ENCODE measurements at regions not wholly inside any gene's neighbourhood (a gene's known extent, or its start where the extent isn't known, plus 50 kb on each side); places are given as distances from the start of the nearest gene placed in this dataset.

GRCh38 chr17:56740481-56740880 is 93.2 kb downstream of the C17orf67 start:
- H3K9me3 ChIP-seq (ENCODE audit: insufficient read depth, low read length), result no peaks in the 10 kb centered on the region
- H3K27me3 ChIP-seq (ENCODE audit: low read length), result 0 out of 2 replicates have a peak, but pooled peaks cover 5% of the 10 kb centered on the region
- H3K79me2 ChIP-seq (ENCODE audit: insufficient read depth, low read length), result no peaks in the 10 kb centered on the region
- H3K4me3 ChIP-seq (ENCODE audit: insufficient read depth, low read length, poor library complexity, severe bottlenecking), result no peak overlapping the region
- no peak overlapping the region for H3K4me2 ChIP-seq (ENCODE audit: low read depth, low read length, poor library complexity, severe bottlenecking)
- H3K27ac ChIP-seq (ENCODE audit: low read depth, low read length), result no peak overlapping the region
- H3F3A ChIP-seq (ENCODE audit: insufficient read depth), result no peaks in the 10 kb centered on the region
- H4K20me1 ChIP-seq (ENCODE audit: low read depth, low read length), result no peaks in the 10 kb centered on the region
- TF ChIP-seq CTCF (IDR thresholded peaks at IDR 0.05; ENCODE audit: insufficient read depth, low read length, poor library complexity, severe bottlenecking) (no peak), EZH2phosphoT487 (conservative IDR thresholded peaks at IDR 0.05; ENCODE audit: low read length) (no peak)
- H3K9ac ChIP-seq (ENCODE audit: low read length), result no peak overlapping the region
- no peak overlapping the region for H2AFZ ChIP-seq (ENCODE audit: low read depth, low read length, severe bottlenecking)
- H3K9me2 ChIP-seq (replicated peaks; ENCODE audit: insufficient read depth, low read length), result no peaks in the 10 kb centered on the region
- H3K36me3 ChIP-seq (ENCODE audit: low read length), result no peaks in the 10 kb centered on the region
